ENCODE measurements at regions not wholly inside any gene's neighbourhood (a gene's known extent, or its start where the extent isn't known, plus 50 kb on each side); places are given as distances from the start of the nearest gene placed in this dataset.

DNA sequence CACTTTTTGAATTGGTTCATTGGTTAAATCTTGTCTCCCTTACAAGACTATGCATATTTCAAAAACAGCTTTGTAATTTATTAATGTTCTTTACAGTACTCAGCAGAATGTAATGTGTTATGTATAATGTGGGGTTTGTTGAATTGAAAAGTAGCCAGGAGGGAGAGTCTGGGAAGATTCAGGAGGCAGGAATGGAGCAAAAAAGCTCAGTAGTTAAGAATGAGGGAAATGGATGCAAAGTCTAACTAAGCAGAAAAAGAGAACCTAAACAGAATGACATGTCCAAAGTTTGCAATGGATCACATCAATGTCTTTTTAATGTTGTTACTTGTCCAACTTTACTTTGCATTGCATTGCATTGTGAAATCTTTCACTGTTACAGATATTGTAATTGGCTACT lies 86.5 kb upstream of the CARD18 start:
- TF ChIP-seq TAF1 (IDR thresholded peaks at IDR 0.05; ENCODE audit: low read depth) (no peak), YY1 (IDR thresholded peaks at IDR 0.05; ENCODE audit: low read depth) (no peak), RAD21 (IDR thresholded peaks at IDR 0.05; ENCODE audit: low read depth) (no peak), USF1 (IDR thresholded peaks at IDR 0.05) (no peak), EP300 (IDR thresholded peaks at IDR 0.05; ENCODE audit: borderline replicate concordance) (no peak), CEBPB (IDR thresholded peaks at IDR 0.05) (no peak)
- TF ChIP-seq, protein P1, sequence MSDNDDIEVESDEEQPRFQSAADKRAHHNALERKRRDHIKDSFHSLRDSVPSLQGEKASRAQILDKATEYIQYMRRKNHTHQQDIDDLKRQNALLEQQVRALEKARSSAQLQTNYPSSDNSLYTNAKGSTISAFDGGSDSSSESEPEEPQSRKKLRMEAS (IDR thresholded peaks at IDR 0.05), result no peak
